ENCODE measurements at regions not wholly inside any gene's neighbourhood (a gene's known extent, or its start where the extent isn't known, plus 50 kb on each side); places are given as distances from the start of the nearest gene placed in this dataset.

GRCh38 chr18:46353460-46353859 is 249.3 kb downstream of the HAUS1 start:
- CTCF ChIA-PET (ENCODE audit: partially characterized antibody), result interaction anchor here (1.5 kb wide), 1 partner anchor 8 kb away, joined by 4 read pairs; no protein-coding TSS in a partner anchor
- Mint-ChIP-seq H3K9me3 (no peaks in the 10 kb centered on the region), H3K4me1 (no peaks in the 10 kb centered on the region), H3K27ac (no peak overlapping the region), H3K36me3 (no peaks in the 10 kb centered on the region), H3K27me3 (no peaks in the 10 kb centered on the region), H3K4me3 (no peak overlapping the region)
- Histone ChIP-seq H3K4me1 (ENCODE audit: insufficient read depth, low read length) (no peaks in the 10 kb centered on the region), H3K27me3 (ENCODE audit: insufficient read depth, low read length) (no peaks in the 10 kb centered on the region), H3K27ac (ENCODE audit: low read depth, low read length) (no peak overlapping the region), H3K4me3 (ENCODE audit: low read length in 2 of 2) (no peak overlapping the region), H3K36me3 (ENCODE audit: insufficient read depth, low read length) (no peaks in the 10 kb centered on the region), H3K9me3 (ENCODE audit: control insufficient read depth in 1 of 2, low read length in 2 of 2) (no peaks in the 10 kb centered on the region)
- no peak for DNase-seq
- POLR2A ChIA-PET (ENCODE audit: partially characterized antibody), result no interaction called here
- intact Hi-C loops (cut with micrococcal nuclease), result no loop called here

- H3K9me3 Mint-ChIP-seq, result peaks cover 0 to 5% (median 3%) of the 10 kb centered on the region in 8 donors
- H3K36me3 ChIP-seq (ENCODE audit: insufficient read depth, low read length), result no peaks in the 10 kb centered on the region
- H3K4me3 Mint-ChIP-seq, result no peak overlapping the region
- CTCF ChIA-PET (ENCODE audit: partially characterized antibody), result no interaction called here
- H3K9me3 ChIP-seq (ENCODE audit: control insufficient read depth in 1 of 2, low read length in 2 of 2), result no peaks in the 10 kb centered on the region
- H3K27ac ChIP-seq (ENCODE audit: low read depth, low read length), result no peak overlapping the region
- H3K27me3 Mint-ChIP-seq, result no peaks in the 10 kb centered on the region
- intact Hi-C loops (cut with micrococcal nuclease), result no loop called here
- DNase-seq, result no peak
- H3K27ac Mint-ChIP-seq, result no peak overlapping the region
- POLR2A ChIA-PET (ENCODE audit: partially characterized antibody), result no interaction called here
- no peaks in the 10 kb centered on the region for H3K4me1 ChIP-seq (ENCODE audit: insufficient read depth, low read length)
- no peaks in the 10 kb centered on the region for H3K27me3 ChIP-seq (ENCODE audit: insufficient read depth, low read length)
- no peaks in the 10 kb centered on the region for H3K4me1 Mint-ChIP-seq
- peaks cover 0 to 8% of the 10 kb centered on the region in 2 donors for H3K36me3 Mint-ChIP-seq
- H3K4me3 ChIP-seq (ENCODE audit: low read length in 2 of 2), result no peak overlapping the region
Observed at GRCh38 chr18:46356278-46357033, 252.3 kb downstream of the HAUS1 start.

GRCh38 chr18:46360102-46360699 is 256.0 kb downstream of the HAUS1 start:
- Mint-ChIP-seq H3K27me3 (no peaks in the 10 kb centered on the region), H3K36me3 (peaks cover 0 to 8% of the 10 kb centered on the region in 2 donors), H3K9me3 (peaks cover 0 to 5% (median 3%) of the 10 kb centered on the region in 8 donors), H3K27ac (no peak overlapping the region), H3K4me3 (no peak overlapping the region), H3K4me1 (no peaks in the 10 kb centered on the region)
- H3K4me3 ChIP-seq (ENCODE audit: low read length in 2 of 2), result no peak overlapping the region
- DNase-seq, result no peak
- no peaks in the 10 kb centered on the region for H3K4me1 ChIP-seq (ENCODE audit: insufficient read depth, low read length)
- H3K9me3 ChIP-seq (ENCODE audit: control insufficient read depth in 1 of 2, low read length in 2 of 2), result no peaks in the 10 kb centered on the region
- no peaks in the 10 kb centered on the region for H3K27me3 ChIP-seq (ENCODE audit: insufficient read depth, low read length)
- intact Hi-C loops (cut with micrococcal nuclease), result no loop called here
- ChIA-PET POLR2A (ENCODE audit: partially characterized antibody) (no interaction called here), CTCF (ENCODE audit: partially characterized antibody) (no interaction called here)
- H3K27ac ChIP-seq (ENCODE audit: low read depth, low read length), result no peak overlapping the region
- H3K36me3 ChIP-seq (ENCODE audit: insufficient read depth, low read length), result no peaks in the 10 kb centered on the region

- no peak overlapping the region for H3K27ac ChIP-seq (ENCODE audit: low read depth, low read length)
- no peak overlapping the region for H3K4me3 ChIP-seq (ENCODE audit: low read length in 2 of 2)
- H3K4me1 ChIP-seq (ENCODE audit: insufficient read depth, low read length), result no peaks in the 10 kb centered on the region
- CTCF ChIA-PET (ENCODE audit: partially characterized antibody), result no interaction called here
- intact Hi-C loops (cut with micrococcal nuclease), result no loop called here
- H3K27me3 ChIP-seq (ENCODE audit: insufficient read depth, low read length), result no peaks in the 10 kb centered on the region
- Mint-ChIP-seq H3K4me1 (no peaks in the 10 kb centered on the region), H3K27me3 (no peaks in the 10 kb centered on the region), H3K9me3 (peaks cover 0 to 5% (median 3%) of the 10 kb centered on the region in 8 donors), H3K4me3 (no peak overlapping the region), H3K27ac (no peak overlapping the region), H3K36me3 (peaks cover 0 to 8% of the 10 kb centered on the region in 2 donors)
- no peaks in the 10 kb centered on the region for H3K9me3 ChIP-seq (ENCODE audit: control insufficient read depth in 1 of 2, low read length in 2 of 2)
- POLR2A ChIA-PET (ENCODE audit: partially characterized antibody), result no interaction called here
- H3K36me3 ChIP-seq (ENCODE audit: insufficient read depth, low read length), result no peaks in the 10 kb centered on the region
- no peak for DNase-seq
Observed at GRCh38 chr18:46360866-46361265, 256.7 kb downstream of the HAUS1 start.

- Mint-ChIP-seq H3K27ac (peak overlapping the region in 1 of 7 donors; percentile 38), H3K4me3 (no peak overlapping the region), H3K9me3 (peaks cover 0 to 5% (median 3%) of the 10 kb centered on the region in 8 donors), H3K36me3 (peaks cover 0 to 8% of the 10 kb centered on the region in 2 donors), H3K4me1 (no peaks in the 10 kb centered on the region), H3K27me3 (no peaks in the 10 kb centered on the region)
- ChIA-PET POLR2A (ENCODE audit: partially characterized antibody) (no interaction called here), CTCF (ENCODE audit: partially characterized antibody) (no interaction called here)
- no peak overlapping the region for H3K27ac ChIP-seq (ENCODE audit: low read depth, low read length)
- H3K9me3 ChIP-seq (ENCODE audit: control insufficient read depth in 1 of 2, low read length in 2 of 2), result no peaks in the 10 kb centered on the region
- no peak overlapping the region for H3K4me3 ChIP-seq (ENCODE audit: low read length in 2 of 2)
- no peaks in the 10 kb centered on the region for H3K27me3 ChIP-seq (ENCODE audit: insufficient read depth, low read length)
- intact Hi-C loops (cut with micrococcal nuclease), result no loop called here
- H3K4me1 ChIP-seq (ENCODE audit: insufficient read depth, low read length), result no peaks in the 10 kb centered on the region
- H3K36me3 ChIP-seq (ENCODE audit: insufficient read depth, low read length), result no peaks in the 10 kb centered on the region
- no peak for DNase-seq
Observed at GRCh38 chr18:46362533-46362932, 258.3 kb downstream of the HAUS1 start.

GRCh38 chr18:46364048-46364447 is 259.9 kb downstream of the HAUS1 start:
- intact Hi-C loops (cut with micrococcal nuclease), result no loop called here
- no peaks in the 10 kb centered on the region for H3K36me3 ChIP-seq (ENCODE audit: insufficient read depth, low read length)
- POLR2A ChIA-PET (ENCODE audit: partially characterized antibody), result no interaction called here
- H3K9me3 Mint-ChIP-seq, result peaks cover 0 to 4% (median 3%) of the 10 kb centered on the region in 8 donors
- no peak overlapping the region for H3K4me3 ChIP-seq (ENCODE audit: low read length in 2 of 2)
- H3K27me3 ChIP-seq (ENCODE audit: insufficient read depth, low read length), result no peaks in the 10 kb centered on the region
- CTCF ChIA-PET (ENCODE audit: partially characterized antibody), result no interaction called here
- no peak overlapping the region for H3K27ac Mint-ChIP-seq
- no peak overlapping the region for H3K27ac ChIP-seq (ENCODE audit: low read depth, low read length)
- H3K27me3 Mint-ChIP-seq, result no peaks in the 10 kb centered on the region
- H3K4me1 Mint-ChIP-seq, result no peaks in the 10 kb centered on the region
- H3K36me3 Mint-ChIP-seq, result peaks cover 0 to 8% of the 10 kb centered on the region in 2 donors
- no peak overlapping the region for H3K4me3 Mint-ChIP-seq
- H3K4me1 ChIP-seq (ENCODE audit: insufficient read depth, low read length), result no peaks in the 10 kb centered on the region
- H3K9me3 ChIP-seq (ENCODE audit: control insufficient read depth in 1 of 2, low read length in 2 of 2), result no peaks in the 10 kb centered on the region
- DNase-seq, result no peak

- Histone ChIP-seq H3K27ac (ENCODE audit: low read depth, low read length) (no peak overlapping the region), H3K4me3 (ENCODE audit: low read length in 2 of 2) (no peak overlapping the region), H3K4me1 (ENCODE audit: insufficient read depth, low read length) (no peaks in the 10 kb centered on the region), H3K27me3 (ENCODE audit: insufficient read depth, low read length) (no peaks in the 10 kb centered on the region), H3K9me3 (ENCODE audit: control insufficient read depth in 1 of 2, low read length in 2 of 2) (no peaks in the 10 kb centered on the region), H3K36me3 (ENCODE audit: insufficient read depth, low read length) (no peaks in the 10 kb centered on the region)
- Mint-ChIP-seq H3K9me3 (peaks cover 0 to 3% (median 0%) of the 10 kb centered on the region in 8 donors), H3K36me3 (no peaks in the 10 kb centered on the region), H3K4me1 (no peaks in the 10 kb centered on the region), H3K27ac (no peak overlapping the region), H3K27me3 (no peaks in the 10 kb centered on the region), H3K4me3 (no peak overlapping the region)
- DNase-seq, result no peak
- intact Hi-C loops (cut with micrococcal nuclease), result no loop called here
- ChIA-PET POLR2A (ENCODE audit: partially characterized antibody) (no interaction called here), CTCF (ENCODE audit: partially characterized antibody) (no interaction called here)
Observed at GRCh38 chr18:46366201-46366600, 262.0 kb downstream of the HAUS1 start.
